ENCODE measurements at regions not wholly inside any gene's neighbourhood (a gene's known extent, or its start where the extent isn't known, plus 50 kb on each side); places are given as distances from the start of the nearest gene placed in this dataset.

GRCh38 chr17:54536306-54536705 lies 364.3 kb upstream of the TOM1L1 start:
- no peak for TF ChIP-seq POLR2AphosphoS5 (IDR thresholded peaks at IDR 0.05; ENCODE audit: borderline replicate concordance, low read depth, low read length)
- no peak for TF ChIP-seq EZH2 (IDR thresholded peaks at IDR 0.05)
- TF ChIP-seq FOXP2 (optimal IDR thresholded peaks at IDR 0.05; ENCODE audit: control extremely low read depth, extremely low read length, insufficient read depth), result no peak

Data from SK-N-MC (cell line).